ENCODE measurements at regions not wholly inside any gene's neighbourhood (a gene's known extent, or its start where the extent isn't known, plus 50 kb on each side); places are given as distances from the start of the nearest gene placed in this dataset.

DNA sequence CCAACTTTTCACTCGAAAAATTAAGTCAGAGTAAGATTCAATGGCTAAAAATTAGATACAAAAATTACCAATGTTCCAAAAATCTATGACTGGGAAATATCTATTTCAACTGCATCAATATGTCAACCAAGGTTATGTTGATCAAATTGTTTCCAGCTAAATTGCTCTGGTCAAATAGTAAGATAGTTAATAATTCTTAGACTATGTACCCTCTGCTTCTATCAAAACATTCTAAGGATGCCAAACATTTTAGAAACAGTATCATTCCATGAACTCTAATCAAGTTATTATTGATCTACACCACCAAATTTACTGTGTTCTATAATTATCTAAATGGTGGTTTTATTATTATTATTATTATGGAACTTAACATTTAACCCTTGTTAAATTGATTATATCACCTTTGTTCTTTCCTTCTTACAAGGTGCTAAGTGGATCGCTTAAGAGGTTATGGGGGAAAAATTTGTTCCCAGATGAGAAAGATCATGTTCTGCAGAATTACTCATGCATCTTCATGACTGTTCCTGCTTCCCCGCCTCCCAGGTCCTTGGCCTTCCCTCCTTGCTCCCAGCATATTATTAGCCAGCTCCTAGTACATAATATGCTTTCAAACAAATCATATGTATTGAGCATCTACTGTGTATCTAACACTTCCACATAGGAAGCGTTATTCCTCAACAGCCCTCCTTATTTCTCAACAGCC, 240.5 kb upstream of the KRR1 start:
- Histone ChIP-seq H3K4me1 (ENCODE audit: insufficient read depth, low read length) (peaks cover 63% of the 10 kb centered on the region), H3K9ac (ENCODE audit: insufficient read depth, low read depth, low read length) (no peak overlapping the region), H3K4me3 (replicated peaks in 1 of 3; ENCODE audit: insufficient read depth in 1 of 3, low read depth in 2 of 3, low read length in 3 of 3) (no peak overlapping the region; a peak in 1 of 6 replicates), H3K27ac (ENCODE audit: extremely low read length, insufficient read depth, low read length) (peak overlapping the region; percentile 21), H3K27me3 (ENCODE audit: control insufficient read depth in 1 of 2, insufficient read depth in 2 of 2, low read length in 2 of 2) (no peaks in the 10 kb centered on the region), H3K9me3 (ENCODE audit: low read length) (no peaks in the 10 kb centered on the region), H4K20me1 (ENCODE audit: insufficient read depth, low read length) (no peaks in the 10 kb centered on the region), H3K79me2 (ENCODE audit: insufficient read depth, low read length) (no peaks in the 10 kb centered on the region), H2AFZ (ENCODE audit: low read length) (no peak overlapping the region), H3K4me2 (ENCODE audit: low read depth, low read length) (no peak overlapping the region), H3K36me3 (replicated peaks in 1 of 2; ENCODE audit: control insufficient read depth in 1 of 2, insufficient read depth in 2 of 2, low read length in 2 of 2) (no peaks in the 10 kb centered on the region)
- FAIRE-seq, result no peak
- peak; percentile 37 for DNase-seq (ENCODE audit: low spot score)
- WGBS (ENCODE audit: low lambda C conversion rate), result 92% methylated on average over 4 of the region's 4 CpGs
- intact Hi-C loops (cut with micrococcal nuclease; ENCODE audit: unreplicated experiment), result no loop called here
- ATAC-seq, result no peak; the same call in 2 of the 3 replicates
- no TSS peak for BruUV-seq (replicated peaks)
- POLR2A ChIA-PET, result interaction anchor here (1.4 to 1.9 kb wide), 2 partner anchors 85 to 280 kb away, joined by 5 to 7 read pairs; partner anchors contain the start of gene PHLDA1
- in situ Hi-C loops (cut with HindIII; ENCODE audit: extremely low pct_ligation_motif_present, low pct_unique_long_range_greater_than_20kb), result no loop called here
- CTCF ChIA-PET (ENCODE audit: low intra/inter-chr PET ratio, low total read pairs), result no interaction called here
- TF ChIP-seq ZNF609 (CRISPR knock-in tag; IDR thresholded peaks at IDR 0.05; ENCODE audit: borderline replicate concordance) (no peak), NCOA2 (CRISPR knock-in tag; IDR thresholded peaks at IDR 0.05) (peak; percentile 44; the same call in 1 of the 2 replicates), SNAPC2 (CRISPR knock-in tag; IDR thresholded peaks at IDR 0.05) (no peak), KDM5B (CRISPR knock-in tag; IDR thresholded peaks at IDR 0.05; ENCODE audit: borderline replicate concordance) (no peak), SNRNP70 (IDR thresholded peaks at IDR 0.05; ENCODE audit: low read depth, low read length) (no peak), RBAK (CRISPR knock-in tag; IDR thresholded peaks at IDR 0.05) (no peak), HDAC6 (IDR thresholded peaks at IDR 0.05; ENCODE audit: low read depth, low read length) (no peak), DR1 (CRISPR knock-in tag; IDR thresholded peaks at IDR 0.05) (no peak), ARID3A (IDR thresholded peaks at IDR 0.05; ENCODE audit: low read depth, low read length) (peak; percentile 82), ZFP36L1 (CRISPR knock-in tag; IDR thresholded peaks at IDR 0.05) (no peak)
- TF ChIP-seq, protein P1, sequence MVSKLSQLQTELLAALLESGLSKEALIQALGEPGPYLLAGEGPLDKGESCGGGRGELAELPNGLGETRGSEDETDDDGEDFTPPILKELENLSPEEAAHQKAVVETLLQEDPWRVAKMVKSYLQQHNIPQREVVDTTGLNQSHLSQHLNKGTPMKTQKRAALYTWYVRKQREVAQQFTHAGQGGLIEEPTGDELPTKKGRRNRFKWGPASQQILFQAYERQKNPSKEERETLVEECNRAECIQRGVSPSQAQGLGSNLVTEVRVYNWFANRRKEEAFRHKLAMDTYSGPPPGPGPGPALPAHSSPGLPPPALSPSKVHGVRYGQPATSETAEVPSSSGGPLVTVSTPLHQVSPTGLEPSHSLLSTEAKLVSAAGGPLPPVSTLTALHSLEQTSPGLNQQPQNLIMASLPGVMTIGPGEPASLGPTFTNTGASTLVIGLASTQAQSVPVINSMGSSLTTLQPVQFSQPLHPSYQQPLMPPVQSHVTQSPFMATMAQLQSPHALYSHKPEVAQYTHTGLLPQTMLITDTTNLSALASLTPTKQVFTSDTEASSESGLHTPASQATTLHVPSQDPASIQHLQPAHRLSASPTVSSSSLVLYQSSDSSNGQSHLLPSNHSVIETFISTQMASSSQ (IDR thresholded peaks at IDR 0.05; ENCODE audit: low read depth), result peak; percentile 45; the same call in 1 of the 2 replicates
- TF ChIP-seq, protein P1 (CRISPR knock-in tag; IDR thresholded peaks at IDR 0.05; ENCODE audit: borderline replicate concordance), result no peak
